IPS-18c (cell line): ENCODE measurements at regions not wholly inside any gene's neighbourhood (a gene's known extent, or its start where the extent isn't known, plus 50 kb on each side); places are given as distances from the start of the nearest gene placed in this dataset.
"Not testable (repeated sequence)": the region's sequence is repeated elsewhere in the genome, so short reads cannot be mapped to it uniquely, and the experiment has no call there.

Experiments
- H3K4me3 ChIP-seq: 2 replicates; pipeline ENCODE4 v1.7.0; 2013; ENCODE audit warnings: low read depth, mild to moderate bottlenecking, low read length, moderate library complexity; ENCODE audit not compliant: insufficient read depth
- H3K9me3 ChIP-seq: one replicate; pipeline ENCODE4 v1.6.1; 2013; ENCODE audit warnings: mild to moderate bottlenecking, low read length, moderate library complexity; ENCODE audit not compliant: control insufficient read depth, insufficient read depth

DNA sequence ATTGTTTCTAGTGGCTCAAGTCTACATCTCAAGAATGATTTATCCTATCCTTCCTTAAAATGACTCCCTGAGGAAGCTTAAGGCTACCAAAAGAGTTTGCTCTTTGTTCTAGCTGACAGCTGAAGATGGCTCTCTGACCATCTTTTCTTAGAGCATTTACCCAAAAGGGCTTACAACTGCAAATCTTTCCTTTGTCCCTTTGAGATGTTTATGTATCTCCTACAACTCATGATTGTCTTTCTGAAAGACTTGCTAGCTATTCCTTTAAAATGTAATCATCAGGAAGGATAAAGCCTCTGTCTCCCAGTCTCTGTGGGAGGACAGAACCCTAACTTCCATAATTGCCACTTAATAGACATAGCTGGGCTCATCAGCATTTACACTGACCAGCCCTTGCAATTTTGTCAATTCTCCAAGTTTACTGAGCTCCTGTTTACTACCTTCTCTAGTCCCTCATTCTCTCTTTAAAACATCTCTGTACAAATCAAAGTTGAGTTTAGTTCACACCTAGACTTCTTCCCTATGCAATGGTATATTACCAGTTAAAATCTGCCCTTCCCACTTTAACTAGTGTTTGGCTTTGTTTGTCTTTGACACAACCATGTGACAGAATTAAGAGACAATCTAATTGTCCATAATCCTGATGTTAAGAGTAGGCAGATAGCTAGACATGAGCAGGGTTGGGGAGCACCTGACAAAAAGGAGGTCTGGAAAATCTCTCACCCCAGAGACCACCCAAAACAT, 188.2 kb downstream of the PTH2R start:
- H3K9me3 ChIP-seq: peaks cover 2% of the 10 kb centered on the region
- H3K4me3 ChIP-seq: no peak overlapping the region

DNA sequence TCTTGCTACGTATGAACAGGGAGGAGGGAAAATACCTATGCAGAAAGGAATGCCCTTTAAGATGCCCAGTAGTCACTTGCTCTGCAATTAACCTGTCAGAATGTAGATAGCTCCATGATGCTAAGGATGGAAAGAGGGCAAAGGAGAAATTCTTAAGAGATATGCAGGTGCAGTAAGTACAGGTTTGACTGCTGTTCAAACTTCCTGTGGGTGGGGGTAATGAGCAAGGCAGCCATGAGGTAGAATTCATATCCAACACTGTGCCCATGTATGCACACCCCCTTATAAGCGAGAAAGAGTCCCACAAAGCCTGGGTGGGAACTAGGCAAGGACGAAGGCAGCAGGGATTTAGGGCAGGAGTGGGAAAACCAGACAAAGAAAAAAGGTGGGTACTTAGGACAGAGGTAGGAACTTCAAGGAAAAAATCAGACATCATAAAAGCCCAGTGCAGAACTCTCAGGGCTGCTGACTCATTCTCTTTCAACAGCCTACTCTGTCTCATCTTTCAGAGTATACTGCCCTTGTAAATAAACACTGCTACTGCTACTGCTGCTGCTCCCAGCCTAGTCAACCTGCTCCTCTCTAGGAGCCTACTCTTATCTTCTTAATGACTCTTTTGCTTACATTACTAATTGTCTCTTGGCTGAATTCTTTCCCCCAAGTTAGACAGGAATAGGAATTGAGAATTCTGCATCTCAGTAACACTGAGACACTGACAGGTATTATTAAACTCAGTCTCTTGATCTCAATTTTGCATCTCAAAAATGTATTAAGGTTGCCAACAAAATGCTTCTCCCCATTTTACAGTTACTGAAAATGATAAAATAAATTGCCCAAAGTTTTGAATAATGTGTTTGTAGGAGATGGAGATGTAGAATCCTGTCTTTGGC, 189.0 kb downstream of the PTH2R start:
- no peak overlapping the region for H3K4me3 ChIP-seq
- peaks cover 2% of the 10 kb centered on the region for H3K9me3 ChIP-seq

DNA sequence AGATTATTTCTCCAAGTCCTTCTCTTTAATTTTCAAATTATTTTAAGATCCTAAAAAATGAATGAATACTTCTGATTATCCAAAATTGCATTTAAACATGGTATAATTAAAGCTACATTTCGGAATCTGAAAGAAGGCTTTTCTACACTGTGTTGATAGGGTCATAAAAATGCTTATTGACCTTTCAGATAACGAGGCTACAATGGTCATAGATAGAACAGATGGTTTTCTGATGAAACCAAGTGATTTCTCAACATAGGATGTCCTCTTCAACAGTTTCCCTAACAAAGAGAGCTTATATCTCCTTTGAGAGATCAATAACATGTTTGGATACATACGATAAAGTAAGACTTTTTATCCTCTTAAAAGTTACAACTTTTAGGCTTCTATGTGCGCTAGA, 201.1 kb downstream of the PTH2R start:
- Histone ChIP-seq H3K9me3 (no peaks in the 10 kb centered on the region), H3K4me3 (no peak overlapping the region)

DNA sequence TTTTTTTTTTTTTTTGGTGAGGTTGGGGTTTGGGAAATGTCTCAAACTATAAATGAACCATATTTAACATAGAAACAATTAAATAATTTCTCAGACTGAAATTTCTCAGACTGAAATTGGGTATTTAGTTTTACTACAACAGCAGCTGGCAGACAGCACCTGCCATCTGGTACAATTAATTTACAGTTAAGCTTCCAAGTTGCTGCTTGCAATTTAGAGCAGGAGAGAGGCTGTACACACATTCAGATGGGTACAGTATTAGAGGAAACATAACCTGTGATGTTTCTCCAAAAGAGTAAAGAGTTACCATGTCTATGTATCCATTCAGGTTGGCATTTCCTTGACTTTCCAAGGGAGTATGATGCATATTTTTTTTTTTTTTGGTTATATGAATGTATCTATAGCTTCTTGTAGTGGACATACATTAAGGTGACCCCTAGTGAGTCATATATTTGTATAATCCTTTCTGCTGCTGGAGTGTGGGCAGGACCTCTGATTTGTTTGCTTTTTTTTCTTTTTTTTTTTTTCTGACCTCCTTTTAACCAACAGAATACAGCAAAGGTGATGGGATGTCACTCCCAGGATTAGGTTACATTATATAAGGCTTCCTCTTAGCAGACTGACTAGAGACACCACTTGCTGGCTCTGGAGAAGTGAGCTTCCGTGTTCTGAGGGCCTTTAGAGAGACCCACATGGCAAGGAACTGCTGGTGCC, 201.7 kb downstream of the PTH2R start:
- no peak overlapping the region for H3K4me3 ChIP-seq
- no peaks in the 10 kb centered on the region for H3K9me3 ChIP-seq

DNA sequence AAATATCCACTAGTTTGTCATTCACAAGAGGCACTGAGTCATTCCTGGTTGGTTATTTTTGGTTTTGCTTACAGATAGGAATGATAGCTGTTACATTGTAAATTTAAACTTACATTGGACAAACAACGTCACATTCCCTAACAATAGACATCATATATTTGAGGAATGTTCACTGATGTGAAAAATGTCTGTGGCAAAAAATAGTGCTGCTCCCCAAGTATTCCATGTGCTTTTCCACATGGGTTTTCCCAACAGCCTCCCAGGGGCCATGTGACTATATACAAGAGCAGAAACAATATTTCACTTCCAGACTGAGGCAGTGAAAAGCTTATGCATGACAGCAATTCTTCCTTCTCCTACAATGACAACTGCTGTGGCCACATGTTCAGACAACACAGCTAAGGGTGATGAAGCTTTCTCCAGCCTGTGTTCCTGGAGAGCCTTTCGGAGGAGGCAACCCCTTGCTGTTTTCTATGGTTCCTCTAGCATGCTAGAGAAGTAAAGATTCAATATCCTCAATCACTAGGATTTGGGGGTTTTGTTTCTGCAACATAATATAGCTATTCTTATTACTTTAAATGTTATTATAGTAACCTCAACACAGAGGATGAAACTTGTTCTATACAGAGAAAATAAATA, 202.7 kb downstream of the PTH2R start:
- Histone ChIP-seq H3K4me3 (no peak overlapping the region), H3K9me3 (no peaks in the 10 kb centered on the region)

DNA sequence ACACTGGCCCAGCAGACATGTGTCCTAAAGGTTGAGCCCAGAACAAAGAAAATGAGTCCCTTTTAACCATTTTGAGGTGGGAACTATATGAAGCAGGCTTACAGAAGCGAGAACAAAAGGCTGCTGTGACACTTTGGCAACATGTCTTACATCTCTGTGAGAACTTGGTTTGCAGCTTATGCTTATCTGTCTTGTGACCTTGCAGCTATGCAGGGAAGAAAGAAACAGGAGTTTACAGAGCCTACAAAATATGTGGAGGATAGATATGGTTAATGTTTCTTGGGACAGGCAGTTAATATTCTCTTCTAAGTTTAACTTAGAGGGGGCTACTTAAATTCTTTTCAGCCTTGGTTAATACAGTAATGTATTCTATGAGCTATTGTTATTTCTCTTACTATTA, 209.1 kb downstream of the PTH2R start:
- H3K4me3 ChIP-seq, H3K9me3 ChIP-seq: not testable (repeated sequence)

DNA sequence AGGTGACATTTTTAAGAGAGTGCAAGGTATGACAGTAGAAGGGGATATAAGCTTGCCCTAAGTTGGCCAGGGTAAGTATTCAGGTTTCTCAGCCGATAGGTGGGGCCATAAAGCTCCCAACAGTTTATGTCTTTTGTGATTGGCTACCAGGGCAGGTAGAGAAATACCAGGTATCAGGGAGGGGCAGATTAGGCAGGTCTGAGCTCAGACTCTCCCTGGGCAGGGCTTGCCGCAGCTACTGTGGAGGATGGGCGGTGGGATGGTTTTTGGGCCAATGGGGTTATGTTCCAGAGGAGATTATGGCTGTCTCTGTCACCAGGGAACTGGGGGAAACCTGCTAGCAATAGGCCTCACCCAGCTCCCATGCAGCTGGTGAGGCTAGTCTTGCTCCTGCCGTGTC, 211.6 kb downstream of the PTH2R start:
- no peak overlapping the region for H3K4me3 ChIP-seq
- H3K9me3 ChIP-seq: no peaks in the 10 kb centered on the region

DNA sequence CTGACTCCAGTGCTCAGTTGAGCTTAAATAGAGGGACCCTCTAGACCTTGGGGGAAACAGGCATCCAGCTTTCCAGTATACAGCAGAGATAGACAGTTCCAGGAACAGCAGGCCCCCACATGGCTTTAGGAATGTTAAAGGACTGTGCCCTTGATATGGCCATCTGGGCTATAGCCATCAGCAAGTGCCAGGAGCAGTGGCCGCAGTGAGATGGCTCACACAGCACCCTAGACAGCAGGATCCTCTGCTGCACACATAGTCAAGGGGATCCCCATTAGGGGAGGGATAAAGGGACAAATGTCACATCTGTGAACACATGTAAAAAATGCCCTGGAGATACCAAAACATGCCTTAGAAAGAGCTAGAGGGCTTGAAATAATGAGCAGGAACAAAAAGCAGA, 213.4 kb downstream of the PTH2R start:
- Histone ChIP-seq H3K4me3 (no peak overlapping the region), H3K9me3 (no peaks in the 10 kb centered on the region)

DNA sequence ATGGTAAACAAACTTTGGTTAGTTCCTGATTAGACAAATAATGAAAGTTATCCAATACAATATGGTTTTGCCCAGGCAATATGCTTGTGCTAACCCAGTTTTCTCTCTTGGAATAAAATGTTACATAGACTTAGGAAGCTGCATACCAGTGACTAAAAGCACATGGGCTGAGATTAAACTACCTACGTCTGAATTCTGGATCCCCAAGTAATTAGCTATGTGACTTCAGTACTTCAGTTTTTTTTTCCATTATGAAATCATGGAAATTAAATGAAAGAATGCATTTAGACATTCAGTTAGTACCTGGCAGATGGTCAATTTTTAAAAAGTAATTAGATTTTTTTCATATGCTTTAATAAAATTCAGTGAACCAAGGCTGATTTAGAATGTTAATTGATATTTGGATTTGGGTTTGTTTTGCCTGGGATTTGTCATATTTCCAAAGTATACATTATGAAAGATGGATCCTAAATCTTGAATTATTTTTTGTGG, 213.9 kb downstream of the PTH2R start:
- no peak overlapping the region for H3K4me3 ChIP-seq
- no peaks in the 10 kb centered on the region for H3K9me3 ChIP-seq

DNA sequence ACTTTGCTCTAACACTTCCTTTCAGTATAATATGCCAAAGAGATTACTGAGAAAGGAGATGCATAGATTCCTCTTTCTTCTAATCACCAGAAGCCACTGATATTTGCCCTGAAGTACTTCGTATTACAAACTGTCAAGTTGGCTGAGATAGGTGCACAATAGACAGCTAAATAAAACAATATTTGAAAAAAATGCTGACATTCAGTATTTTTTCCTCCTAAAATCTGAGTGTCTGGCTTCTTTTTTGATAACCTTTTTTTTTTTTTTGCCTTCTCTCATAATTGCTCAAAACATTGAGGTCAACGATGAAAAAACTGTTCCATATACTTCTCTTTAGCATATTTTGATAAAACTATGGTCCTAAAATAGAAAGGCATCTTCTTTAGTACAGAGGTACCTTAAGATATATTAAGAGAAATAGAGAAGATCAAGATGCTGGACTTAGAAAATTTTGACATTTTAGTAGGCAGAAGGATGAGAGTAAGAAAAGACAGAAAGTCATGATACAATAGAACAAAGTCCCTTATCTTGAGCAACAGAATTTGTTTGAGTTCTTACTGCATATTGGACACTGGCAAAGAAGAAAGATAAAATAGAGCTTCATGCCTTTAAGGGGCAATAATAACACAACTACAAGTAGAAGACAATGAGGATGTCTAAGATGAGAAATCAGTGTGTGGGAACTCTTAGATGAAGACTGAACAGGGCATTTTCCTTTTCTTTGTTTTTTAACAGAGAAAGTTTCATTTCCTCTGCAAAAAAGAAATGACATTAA, 220.7 kb downstream of the PTH2R start:
- Histone ChIP-seq H3K4me3 (no peak overlapping the region), H3K9me3 (no peaks in the 10 kb centered on the region)

DNA sequence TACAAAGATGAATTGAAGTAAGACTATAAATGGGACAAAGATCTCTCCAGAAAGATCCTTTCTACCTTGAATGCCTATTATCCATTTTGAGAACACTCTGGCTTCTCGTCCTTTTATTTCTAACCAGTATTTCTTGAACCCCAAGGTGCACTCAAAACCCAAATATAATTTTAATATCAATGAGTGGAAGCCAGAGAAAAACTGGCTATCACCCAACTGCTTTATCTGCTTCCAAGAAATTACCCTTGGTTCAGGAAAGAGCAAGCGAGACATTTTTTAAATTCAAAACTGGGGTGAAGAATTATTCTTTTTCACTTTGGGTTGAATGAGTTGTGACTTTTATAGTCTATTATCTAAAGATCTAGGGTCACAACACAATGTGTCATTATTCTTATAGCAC, 221.3 kb downstream of the PTH2R start:
- H3K4me3 ChIP-seq: no peak overlapping the region
- H3K9me3 ChIP-seq: no peaks in the 10 kb centered on the region

DNA sequence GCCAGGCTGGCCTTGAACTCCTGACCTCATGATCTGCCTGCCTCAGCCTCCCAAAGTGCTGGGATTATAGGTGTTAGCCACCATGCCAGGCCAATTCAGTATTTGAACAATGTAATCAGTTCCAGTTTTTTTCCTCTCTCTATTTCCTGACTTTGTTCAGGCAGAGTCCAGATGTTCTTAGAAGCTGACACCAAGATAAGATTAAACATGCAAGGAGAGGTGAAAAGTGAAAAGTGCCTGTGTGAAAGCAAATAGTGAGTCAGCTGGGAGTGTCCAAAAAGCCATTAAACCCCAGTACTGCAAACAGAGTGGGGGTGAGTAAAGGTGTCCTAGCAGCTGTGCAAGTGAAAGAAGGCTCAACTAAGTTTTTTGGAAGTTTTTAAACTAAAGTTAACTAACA, 231.5 kb downstream of the PTH2R start:
- Histone ChIP-seq H3K4me3 (no peak overlapping the region), H3K9me3 (no peaks in the 10 kb centered on the region)

DNA sequence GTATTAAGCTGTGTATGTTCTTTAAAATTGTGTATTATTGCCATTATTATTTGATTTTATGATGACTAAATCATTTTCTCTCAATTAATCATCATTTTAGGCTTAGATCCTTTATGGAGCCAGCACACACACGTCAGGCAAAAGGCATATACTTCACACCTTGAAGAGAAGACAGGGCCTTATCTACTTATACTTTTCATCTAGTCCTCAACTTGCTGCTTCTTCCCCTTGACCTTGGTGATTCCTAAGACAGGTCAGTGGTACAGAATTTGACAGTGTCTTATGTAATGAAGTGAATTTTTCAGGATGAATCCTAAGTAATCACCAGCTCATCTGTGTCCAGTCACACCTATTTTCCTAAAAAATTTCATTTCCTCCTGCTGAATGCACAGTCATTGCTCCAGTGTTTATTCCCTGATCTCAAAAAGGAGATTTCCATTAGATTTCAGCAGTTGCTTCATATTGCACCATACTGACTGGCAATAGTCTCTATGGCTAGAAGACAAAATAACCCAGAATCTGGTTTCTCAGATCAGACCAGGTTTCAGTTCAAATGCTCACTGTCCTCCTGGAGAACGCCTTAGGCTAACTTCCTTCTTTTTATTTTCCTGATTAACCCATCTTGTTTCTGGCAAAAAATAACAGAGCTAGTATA, 235.7 kb downstream of the PTH2R start:
- Histone ChIP-seq H3K9me3 (no peaks in the 10 kb centered on the region), H3K4me3 (no peak overlapping the region)

DNA sequence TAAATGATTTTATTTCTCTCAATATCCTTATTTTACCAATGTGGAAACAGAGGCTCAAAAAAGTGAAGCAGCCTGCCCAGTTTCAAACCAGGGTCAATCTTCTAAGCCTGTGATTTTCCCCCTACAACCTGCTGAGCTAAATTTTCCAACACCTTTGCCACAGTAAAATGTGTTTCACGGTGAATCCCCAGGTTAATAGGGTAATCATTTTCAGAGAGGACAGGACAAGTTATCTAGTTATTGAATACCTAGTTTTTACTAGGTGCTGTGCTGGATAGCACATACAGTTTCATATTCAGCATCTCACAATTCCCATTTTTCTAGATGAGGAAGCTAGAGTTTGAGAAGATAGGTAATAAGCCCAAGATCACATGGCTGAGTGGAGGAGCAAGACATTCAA, 236.6 kb downstream of the PTH2R start:
- Histone ChIP-seq H3K4me3 (no peak overlapping the region), H3K9me3 (no peaks in the 10 kb centered on the region)

DNA sequence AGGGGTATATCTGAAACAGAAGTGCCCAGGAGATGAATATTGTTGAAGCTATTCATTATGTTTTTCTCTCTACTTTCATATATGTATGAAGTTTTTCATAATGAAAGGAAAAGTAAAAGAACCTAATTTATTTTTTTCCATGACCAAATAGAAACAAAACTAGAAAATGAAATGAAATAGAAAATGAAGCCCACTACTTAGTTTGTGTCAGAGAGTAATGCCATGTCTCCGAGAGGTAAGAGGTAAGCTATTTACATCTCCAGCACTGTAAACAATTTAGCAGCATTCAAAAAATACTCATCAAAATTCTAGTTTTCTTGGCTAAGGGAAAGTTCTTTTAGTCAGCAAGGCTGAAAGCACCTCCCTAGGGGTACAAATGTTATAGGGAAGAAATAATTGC, 238.6 kb downstream of the PTH2R start:
- no peak overlapping the region for H3K4me3 ChIP-seq

DNA sequence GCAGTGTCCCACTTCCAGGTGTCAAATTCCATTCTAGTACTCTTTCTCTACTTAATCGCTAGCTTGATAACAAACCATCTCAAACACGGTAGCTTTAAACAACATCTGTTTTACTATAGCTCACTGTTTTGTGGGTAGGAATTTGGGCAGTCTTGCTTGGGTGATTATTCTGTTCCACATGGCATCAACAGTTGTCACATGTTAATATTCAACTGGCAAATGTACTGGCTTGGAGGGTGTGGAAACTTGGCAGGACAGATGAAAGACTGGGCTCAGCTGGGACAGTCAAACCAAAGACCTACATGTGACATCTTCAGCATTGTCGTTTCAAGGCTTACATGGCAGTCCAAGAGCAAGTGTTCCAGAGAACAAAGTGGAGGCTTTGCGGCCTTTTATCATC, 241.8 kb downstream of the PTH2R start:
- Histone ChIP-seq H3K9me3 (no peaks in the 10 kb centered on the region), H3K4me3 (no peak overlapping the region)

More for the DNA sequence above, 238.6 kb downstream of the PTH2R start:
- H3K9me3 ChIP-seq: no peaks in the 10 kb centered on the region
